Liver (tissue), 3 donors: ENCODE measurements at regions not wholly inside any gene's neighbourhood (a gene's known extent, or its start where the extent isn't known, plus 50 kb on each side); places are given as distances from the start of the nearest gene placed in this dataset.

Source experiments
- CTCF ChIP-seq: fragments of 150-350 bp; IDR thresholded peaks from 2 replicates; pipeline ENCODE4 v1.5.1; 2017; ENCODE audit warnings: improper control_type of control experiment, low read depth, low read length; ENCODE audit not compliant: missing input control
- RAD21 ChIP-seq, 2 donors: IDR thresholded peaks; 2 replicates each; pipeline ENCODE4 v1.6.1; 2016; ENCODE audit warnings: antibody characterized with exemption in 2 of 2, mild to moderate bottlenecking in 2 of 2
- donor health status: healthy.
- donor health status: healthy.

DNA sequence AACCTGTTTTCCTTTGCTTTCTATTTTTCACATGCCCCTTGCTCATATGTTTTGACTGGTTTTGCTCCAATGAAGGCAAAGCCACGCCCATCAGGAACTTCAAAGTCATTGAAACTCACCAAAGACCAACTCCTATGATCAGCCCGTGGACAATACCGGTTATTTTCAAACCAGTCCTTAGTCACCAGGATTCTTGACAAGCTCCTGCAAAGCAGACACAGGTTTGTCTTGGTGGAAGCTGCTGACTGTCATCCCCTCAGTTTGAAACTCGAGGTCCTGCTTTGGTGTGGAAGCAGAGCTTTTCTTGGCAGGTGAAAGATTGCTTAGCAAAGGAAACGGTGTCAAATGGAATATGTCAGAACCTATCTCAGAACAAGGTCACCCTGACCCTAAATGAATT, 384.7 kb upstream of the CXADR start:
- TF ChIP-seq CTCF, result no peak
- no peak for TF ChIP-seq RAD21 (IDR thresholded peaks at IDR 0.05)
